CD14-positive monocyte (primary cell): ENCODE measurements at regions not wholly inside any gene's neighbourhood (a gene's known extent, or its start where the extent isn't known, plus 50 kb on each side); places are given as distances from the start of the nearest gene placed in this dataset.

Experiments
- DNase-seq, 3 donors: peaks; one replicate each; pipeline ENCODE4 v3.0.0-alpha.2; 2011 to 2022
- H2AFZ ChIP-seq: 2 replicates; pipeline ENCODE4 v1.6.0; 2012; ENCODE audit warnings: mild to moderate bottlenecking, low read depth, low read length, inconsistent platforms; ENCODE audit not compliant: insufficient read depth, poor library complexity, severe bottlenecking
- H3K27ac ChIP-seq, 2 donors: 1 replicate in 1 of 2; 2 replicates in 1 of 2; pipeline ENCODE4 v1.5.1; 2012 to 2013; ENCODE audit warnings: low read length in 2 of 2, control low read depth in 1 of 2, inconsistent platforms in 1 of 2, low read depth in 1 of 2, mild to moderate bottlenecking in 1 of 2
- H3K27me3 ChIP-seq, 2 donors: one replicate each; pipeline versions ENCODE4 v1.6.0 to v1.6.1; 2011 to 2013; ENCODE audit warnings: low read length in 2 of 2; ENCODE audit not compliant: control insufficient read depth in 2 of 2, insufficient read depth in 2 of 2
- H3K36me3 ChIP-seq, 2 donors: replicated peaks in 1 of 2; 1 replicate in 1 of 2; 2 replicates in 1 of 2; pipeline versions ENCODE4 v1.5.1 to v1.6.1; 2012 to 2013; ENCODE audit warnings: low read length in 2 of 2, control low read depth in 1 of 2, inconsistent platforms in 1 of 2, mild to moderate bottlenecking in 1 of 2; ENCODE audit not compliant: insufficient read depth in 2 of 2, control insufficient read depth in 1 of 2
- H3K4me1 ChIP-seq, 2 donors: 1 replicate in 1 of 2; 2 replicates in 1 of 2; pipeline versions ENCODE4 v1.5.1 to v1.6.1; 2012 to 2013; ENCODE audit warnings: low read length in 2 of 2, control low read depth in 1 of 2, inconsistent platforms in 1 of 2, mild to moderate bottlenecking in 1 of 2, moderate library complexity in 1 of 2; ENCODE audit not compliant: insufficient read depth in 2 of 2, control insufficient read depth in 1 of 2
- H3K4me2 ChIP-seq: replicated peaks from 2 replicates; pipeline ENCODE3; 2012; ENCODE audit warnings: low read length, moderate library complexity, mild to moderate bottlenecking; ENCODE audit not compliant: poor library complexity, severe bottlenecking; ENCODE audit errors: extremely low read depth
- H3K4me3 ChIP-seq, 3 experiments: fragments of 200-600 bp in 1 of 3; sonication (generic) in 1 of 3; replicated peaks in 1 of 3; 1 replicate in 2 of 3; 2 replicates in 1 of 3; pipeline ENCODE4 v1.5.1; 2011 to 2013; ENCODE audit warnings: low read length in 3 of 3, mild to moderate bottlenecking in 3 of 3, control low read depth in 2 of 3, low read depth in 2 of 3, inconsistent platforms in 1 of 3, moderate library complexity in 1 of 3
- H3K79me2 ChIP-seq: 2 replicates; pipeline ENCODE4 v1.6.0; 2012; ENCODE audit warnings: mild to moderate bottlenecking, control low read depth, inconsistent platforms, low read length, moderate library complexity; ENCODE audit not compliant: insufficient read depth
- H3K9ac ChIP-seq: 2 replicates; pipeline ENCODE4 v1.6.0; 2017; ENCODE audit warnings: low read length, mild to moderate bottlenecking; ENCODE audit not compliant: insufficient read depth, poor library complexity, severe bottlenecking
- H3K9me3 ChIP-seq, 2 donors: replicated peaks in 1 of 2; 1 replicate in 1 of 2; 2 replicates in 1 of 2; pipeline versions ENCODE4 v1.5.1 to v1.6.1; 2012 to 2013; ENCODE audit warnings: low read length in 2 of 2, control low read depth in 1 of 2; ENCODE audit not compliant: control insufficient read depth in 1 of 2, insufficient read depth in 1 of 2
- H4K20me1 ChIP-seq: 2 replicates; pipeline ENCODE4 v1.6.0; 2012; ENCODE audit warnings: mild to moderate bottlenecking, low read length, control low read depth, moderate library complexity; ENCODE audit not compliant: insufficient read depth
- H3K27ac Mint-ChIP-seq, 7 donors: one replicate each; pipeline ENCODE4 v1.8.0; 2020; ENCODE audit warnings: mild to moderate bottlenecking in 7 of 7, mixed read lengths in 7 of 7, moderate library complexity in 6 of 7, inconsistent platforms in 2 of 7
- H3K27me3 Mint-ChIP-seq, 3 donors: one replicate each; pipeline ENCODE4 v1.8.0; 2021 to 2022; ENCODE audit warnings: low read depth in 3 of 3, mild to moderate bottlenecking in 3 of 3, mixed read lengths in 3 of 3, moderate library complexity in 3 of 3, inconsistent platforms in 1 of 3
- H3K36me3 Mint-ChIP-seq, 2 donors: one replicate each; pipeline ENCODE4 v1.8.0; 2020; ENCODE audit warnings: mixed read lengths in 2 of 2, inconsistent platforms in 1 of 2, mild to moderate bottlenecking in 1 of 2
- H3K4me1 Mint-ChIP-seq: one replicate; pipeline ENCODE4 v1.8.0; 2020; ENCODE audit warnings: mild to moderate bottlenecking, mixed read lengths
- H3K4me3 Mint-ChIP-seq, 2 donors: one replicate each; pipeline ENCODE4 v1.8.0; 2020; ENCODE audit warnings: mild to moderate bottlenecking in 2 of 2, mixed read lengths in 2 of 2, moderate library complexity in 1 of 2
- H3K9me3 Mint-ChIP-seq, 7 donors: one replicate each; pipeline ENCODE4 v1.8.0; 2020 to 2022; ENCODE audit warnings: mixed read lengths in 7 of 7, mild to moderate bottlenecking in 6 of 7, moderate library complexity in 6 of 7, inconsistent platforms in 2 of 7
- CTCF ChIP-seq: fragments of 200-600 bp; IDR thresholded peaks from one replicate; pipeline ENCODE4 v1.8.0; 2022; ENCODE audit warnings: antibody characterized with exemption, mild to moderate bottlenecking
- WGBS: methylation state at CpG from one replicate; pipeline ENCODE4 v1.1.5; 2013; ENCODE audit warnings: missing lambda C conversion rate; ENCODE audit not compliant: insufficient coverage; 5-methylcytosine and 5-hydroxymethylcytosine counted together
- intact Hi-C, 2 donors: fragments of 100-400 bp; cut with micrococcal nuclease; formaldehyde crosslinking; loops; one replicate each; pipeline versions ENCODE4 v1.15.0 to v1.15.1; 2023

GRCh38 chr10:56771343-56771742, 410.3 kb upstream of the ZWINT start:
- no peak for DNase-seq
- Histone ChIP-seq H3K79me2 (no peaks in the 10 kb centered on the region), H3K4me1 (no peaks in the 10 kb centered on the region), H4K20me1 (no peaks in the 10 kb centered on the region), H3K4me2 (no peak overlapping the region), H3K27ac (no peak overlapping the region), H3K9ac (no peak overlapping the region), H2AFZ (no peak overlapping the region), H3K4me3 (no peak overlapping the region), H3K9me3 (peaks cover 12 to 23% of the 10 kb centered on the region in 2 donors), H3K36me3 (no peaks in the 10 kb centered on the region), H3K27me3 (no peaks in the 10 kb centered on the region)
- H3K27me3 Mint-ChIP-seq, result no peaks in the 10 kb centered on the region
- 50% methylated on average over 1 of the region's 1 CpG for WGBS
- no peak overlapping the region for H3K27ac Mint-ChIP-seq
- TF ChIP-seq CTCF, result no peak
- H3K36me3 Mint-ChIP-seq, result no peaks in the 10 kb centered on the region
- H3K9me3 Mint-ChIP-seq, result peaks cover 0 to 19% (median 5%) of the 10 kb centered on the region in 7 donors
- no peak overlapping the region for H3K4me3 Mint-ChIP-seq
- intact Hi-C loops, result no loop called here
- no peaks in the 10 kb centered on the region for H3K4me1 Mint-ChIP-seq

DNA sequence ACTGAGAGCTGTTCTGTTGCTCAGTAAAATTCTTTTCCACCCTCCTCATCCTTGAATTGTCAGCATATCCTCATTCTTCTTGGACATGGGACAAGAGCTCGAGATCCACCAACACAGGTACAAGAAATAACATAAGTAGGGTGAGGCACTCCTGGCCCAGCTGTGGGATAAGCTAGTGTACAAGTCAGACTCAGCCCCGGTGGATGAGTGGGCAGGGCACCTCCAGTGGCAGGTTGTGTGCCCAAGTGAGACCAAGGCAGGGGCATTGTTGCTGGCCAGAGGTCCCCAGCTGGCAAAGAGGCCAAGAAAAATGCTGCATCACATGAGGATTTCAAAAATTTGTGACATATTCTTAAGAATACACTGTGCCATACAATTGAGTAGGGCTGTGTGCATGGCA, 402.0 kb upstream of the ZWINT start:
- H2AFZ ChIP-seq, result no peak overlapping the region
- no peaks in the 10 kb centered on the region for H3K27me3 Mint-ChIP-seq
- no peak overlapping the region for H3K4me3 ChIP-seq
- no peak overlapping the region for H3K9ac ChIP-seq
- H3K4me3 Mint-ChIP-seq, result no peak overlapping the region
- H4K20me1 ChIP-seq, result no peaks in the 10 kb centered on the region
- no peaks in the 10 kb centered on the region for H3K4me1 Mint-ChIP-seq
- H3K79me2 ChIP-seq, result no peaks in the 10 kb centered on the region
- H3K4me2 ChIP-seq, result no peak overlapping the region
- no peak overlapping the region for H3K27ac ChIP-seq
- H3K27ac Mint-ChIP-seq, result peak overlapping the region in 1 of 7 donors; percentile 70
- DNase-seq, result no peak
- intact Hi-C loops, result no loop called here
- no peaks in the 10 kb centered on the region for H3K36me3 Mint-ChIP-seq
- peaks cover 13 to 18% of the 10 kb centered on the region in 2 donors for H3K9me3 ChIP-seq
- H3K36me3 ChIP-seq, result no peaks in the 10 kb centered on the region
- H3K27me3 ChIP-seq, result no peaks in the 10 kb centered on the region
- no peak for TF ChIP-seq CTCF
- peaks cover 0 to 7% (median 4%) of the 10 kb centered on the region in 7 donors for H3K9me3 Mint-ChIP-seq
- no peaks in the 10 kb centered on the region for H3K4me1 ChIP-seq
- 100% methylated on average over 1 of the region's 2 CpGs for WGBS
